OCI-LY1 (cell line): ENCODE measurements at regions not wholly inside any gene's neighbourhood (a gene's known extent, or its start where the extent isn't known, plus 50 kb on each side); places are given as distances from the start of the nearest gene placed in this dataset.
A peak's percentile ranks its signal among the peaks of the same experiment; 100 is the strongest.

Experiments
- EZH2 ChIP-seq: fragments of 200-600 bp; sonication (generic), shearing (Covaris generic); IDR thresholded peaks from 2 replicates; pipeline ENCODE4 v1.8.0; 2017; ENCODE audit warnings: borderline replicate concordance, mixed run types, mild to moderate bottlenecking, antibody characterized with exemption, low read length, moderate library complexity, mixed read lengths
- TF ChIP-seq, protein P1 (sequence below): fragments of 200-600 bp; sonication (generic), shearing (Covaris generic); IDR thresholded peaks from 2 replicates; pipeline ENCODE4 v1.5.1; 2017; ENCODE audit warnings: mild to moderate bottlenecking, antibody characterized with exemption, low read length, moderate library complexity, mixed read lengths

DNA sequence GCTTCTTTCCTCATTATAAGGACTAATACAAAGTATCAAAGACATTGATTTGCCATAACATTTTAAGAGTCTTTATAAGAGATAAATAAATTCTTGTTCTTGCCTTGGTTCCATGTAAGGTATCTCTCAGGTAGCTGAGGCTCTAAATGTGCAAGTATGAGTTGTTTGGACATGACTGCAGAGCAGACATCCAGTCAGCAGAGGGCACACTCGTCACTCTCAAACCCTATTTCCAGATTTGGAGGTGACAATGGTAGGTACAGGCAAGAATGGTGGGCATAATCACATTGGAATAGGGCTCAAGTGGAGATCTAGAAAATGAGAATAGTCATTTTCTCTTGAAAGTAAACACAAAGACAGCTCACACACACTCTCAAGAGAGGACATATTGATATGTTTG is 133.3 kb upstream of the ZIC3 start:
- TF ChIP-seq, protein P1, sequence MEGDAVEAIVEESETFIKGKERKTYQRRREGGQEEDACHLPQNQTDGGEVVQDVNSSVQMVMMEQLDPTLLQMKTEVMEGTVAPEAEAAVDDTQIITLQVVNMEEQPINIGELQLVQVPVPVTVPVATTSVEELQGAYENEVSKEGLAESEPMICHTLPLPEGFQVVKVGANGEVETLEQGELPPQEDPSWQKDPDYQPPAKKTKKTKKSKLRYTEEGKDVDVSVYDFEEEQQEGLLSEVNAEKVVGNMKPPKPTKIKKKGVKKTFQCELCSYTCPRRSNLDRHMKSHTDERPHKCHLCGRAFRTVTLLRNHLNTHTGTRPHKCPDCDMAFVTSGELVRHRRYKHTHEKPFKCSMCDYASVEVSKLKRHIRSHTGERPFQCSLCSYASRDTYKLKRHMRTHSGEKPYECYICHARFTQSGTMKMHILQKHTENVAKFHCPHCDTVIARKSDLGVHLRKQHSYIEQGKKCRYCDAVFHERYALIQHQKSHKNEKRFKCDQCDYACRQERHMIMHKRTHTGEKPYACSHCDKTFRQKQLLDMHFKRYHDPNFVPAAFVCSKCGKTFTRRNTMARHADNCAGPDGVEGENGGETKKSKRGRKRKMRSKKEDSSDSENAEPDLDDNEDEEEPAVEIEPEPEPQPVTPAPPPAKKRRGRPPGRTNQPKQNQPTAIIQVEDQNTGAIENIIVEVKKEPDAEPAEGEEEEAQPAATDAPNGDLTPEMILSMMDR: peak; percentile 61
- no peak for TF ChIP-seq EZH2
